BJ (cell line): ENCODE measurements at regions not wholly inside any gene's neighbourhood (a gene's known extent, or its start where the extent isn't known, plus 50 kb on each side); places are given as distances from the start of the nearest gene placed in this dataset.

Source experiments
- CTCF ChIA-PET: fragments of 350-600 bp; formaldehyde crosslinking; extraction: SDS; loops from one replicate; lab custom pipeline; 2021; ENCODE audit warnings: antibody characterized with exemption, inconsistent platforms; lab: Yijun Ruan, JAX
- POLR2A ChIA-PET: fragments of 300-600 bp; sonication (Branson Sonifier 250); formaldehyde crosslinking; extraction: SDS; loops from one replicate; lab custom pipeline; 2021; ENCODE audit warnings: antibody characterized with exemption; lab: Charles Lee
- DNase-seq: peaks from one replicate; pipeline ENCODE4 v3.0.0-alpha.2; 2011; ENCODE audit warnings: low read depth
- H3K27me3 ChIP-seq: 2 replicates; pipeline ENCODE4 v1.6.0; 2011; ENCODE audit warnings: low read length; ENCODE audit not compliant: control insufficient read depth, insufficient read depth
- H3K36me3 ChIP-seq: 2 replicates; pipeline ENCODE4 v1.5.1; 2011; ENCODE audit warnings: low read length; ENCODE audit not compliant: control insufficient read depth, insufficient read depth
- H3K4me3 ChIP-seq: 2 replicates; pipeline ENCODE4 v1.5.1; 2011; ENCODE audit warnings: low read depth, mild to moderate bottlenecking, control low read depth, low read length
- CTCF ChIP-seq: IDR thresholded peaks from 2 replicates; pipeline ENCODE4 v1.5.1; 2011; ENCODE audit warnings: low read depth, mild to moderate bottlenecking, control low read depth, inconsistent platforms, low read length, moderate library complexity; ENCODE audit not compliant: insufficient read depth

GRCh38 chrX:51024106-51024696 is 113.7 kb downstream of the BMP15 start:
- no peak for TF ChIP-seq CTCF
- Histone ChIP-seq H3K36me3 (no peaks in the 10 kb centered on the region), H3K4me3 (no peak overlapping the region), H3K27me3 (no peaks in the 10 kb centered on the region)
- ChIA-PET CTCF (no interaction called here), POLR2A (no interaction called here)
- no peak for DNase-seq

DNA sequence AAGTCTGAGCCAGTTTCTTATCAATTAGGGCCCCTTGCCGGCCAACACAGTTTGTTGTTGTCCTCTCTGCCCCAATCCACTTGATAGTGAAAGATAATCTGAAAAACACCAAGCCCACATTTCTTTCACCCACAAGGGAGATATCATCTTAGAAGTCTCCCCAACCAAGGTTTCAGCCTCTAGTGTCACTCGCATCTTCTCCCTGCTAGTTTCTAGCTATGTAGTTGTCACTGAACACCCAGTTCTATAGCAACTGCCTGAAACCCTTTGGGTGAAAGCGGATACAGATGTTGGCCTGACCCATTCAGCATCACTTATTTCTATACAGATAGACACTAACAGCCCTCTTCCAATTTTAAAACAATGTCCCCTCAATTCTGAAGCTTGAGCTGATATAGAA is 116.3 kb downstream of the BMP15 start:
- ChIA-PET POLR2A (no interaction called here), CTCF (no interaction called here)
- no peak for DNase-seq
- Histone ChIP-seq H3K4me3 (no peak overlapping the region), H3K36me3 (no peaks in the 10 kb centered on the region), H3K27me3 (no peaks in the 10 kb centered on the region)
- TF ChIP-seq CTCF, result no peak

DNA sequence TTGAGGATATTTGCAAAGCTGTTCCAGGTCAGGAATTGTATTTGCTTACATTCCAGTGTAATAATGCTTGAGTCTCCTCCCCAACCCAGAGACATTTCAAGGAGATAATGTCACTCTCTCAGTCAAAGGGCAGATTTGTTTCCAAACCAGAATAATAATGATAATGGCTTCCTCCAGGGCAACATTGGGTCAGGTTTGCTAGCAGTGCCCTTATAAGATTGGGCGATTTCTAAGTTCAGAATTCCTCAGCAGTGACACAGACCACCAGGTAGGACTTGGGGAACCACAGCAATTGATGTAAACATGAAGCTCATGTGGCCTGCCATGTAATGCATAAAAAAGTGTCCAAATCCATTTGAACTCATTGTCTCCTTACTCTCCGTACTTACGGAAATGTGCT is 125.2 kb downstream of the BMP15 start:
- no peaks in the 10 kb centered on the region for H3K36me3 ChIP-seq
- no peak for DNase-seq
- H3K27me3 ChIP-seq, result no peaks in the 10 kb centered on the region
- no peak for TF ChIP-seq CTCF
- ChIA-PET POLR2A (no interaction called here), CTCF (no interaction called here)
- no peak overlapping the region for H3K4me3 ChIP-seq

- no peak for DNase-seq
- no peak for TF ChIP-seq CTCF
- H3K27me3 ChIP-seq, result no peaks in the 10 kb centered on the region
- no peaks in the 10 kb centered on the region for H3K36me3 ChIP-seq
- ChIA-PET CTCF (no interaction called here), POLR2A (no interaction called here)
- H3K4me3 ChIP-seq, result no peak overlapping the region
These were observed 137.4 kb downstream of the BMP15 start for GRCh38 chrX:51047950-51048349.

- no peaks in the 10 kb centered on the region for H3K27me3 ChIP-seq
- H3K36me3 ChIP-seq, result no peaks in the 10 kb centered on the region
- ChIA-PET CTCF (no interaction called here), POLR2A (no interaction called here)
- TF ChIP-seq CTCF, result no peak
- H3K4me3 ChIP-seq, result no peak overlapping the region
- no peak for DNase-seq
These were observed 143.2 kb downstream of the BMP15 start for GRCh38 chrX:51053741-51054140.
